ENCODE measurements at regions not wholly inside any gene's neighbourhood (a gene's known extent, or its start where the extent isn't known, plus 50 kb on each side); places are given as distances from the start of the nearest gene placed in this dataset.

DNA sequence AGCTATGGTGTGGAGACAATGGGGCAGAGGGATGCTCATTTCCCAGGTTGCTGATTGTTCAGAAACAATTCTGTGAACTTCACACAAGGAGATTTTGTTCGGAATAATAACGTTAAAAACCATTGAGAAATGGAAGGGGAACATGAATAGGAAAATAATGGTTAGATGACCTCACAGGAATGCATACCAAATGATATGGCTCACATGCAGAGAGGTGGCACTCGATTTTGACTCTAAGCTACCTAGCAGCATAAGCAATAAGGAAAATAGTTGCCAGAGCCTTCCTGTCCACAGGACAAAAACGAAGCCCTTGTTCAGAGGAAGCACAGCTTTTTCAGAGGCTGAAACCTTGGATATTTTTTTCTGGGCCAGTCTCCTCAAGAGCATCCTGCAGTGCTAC, 293.1 kb downstream of the ZEB1 start:
- Mint-ChIP-seq H3K27me3 (ENCODE audit: insufficient read depth, low read depth, poor library complexity) (no peaks in the 10 kb centered on the region), H3K36me3 (ENCODE audit: low read depth) (peaks cover 7% of the 10 kb centered on the region), H3K27ac (no peak overlapping the region), H3K9me3 (peaks cover 8% of the 10 kb centered on the region), H3K4me1 (no peaks in the 10 kb centered on the region), H3K4me3 (no peak overlapping the region)
- no peak for ATAC-seq
- Histone ChIP-seq H3K4me2 (no peak overlapping the region), H3F3A (replicated peaks; ENCODE audit: low read depth) (no peaks in the 10 kb centered on the region), H3K4me3 (no peak overlapping the region), H3K4me1 (ENCODE audit: insufficient read depth) (no peaks in the 10 kb centered on the region), H2AFZ (no peak overlapping the region), H3K27ac (ENCODE audit: low read depth) (no peak overlapping the region), H3K36me3 (ENCODE audit: insufficient read depth) (no peaks in the 10 kb centered on the region), H3K9me2 (ENCODE audit: insufficient read depth) (peaks cover 6% of the 10 kb centered on the region), H4K20me1 (replicated peaks; ENCODE audit: insufficient read depth) (no peaks in the 10 kb centered on the region), H3K27me3 (ENCODE audit: insufficient read depth) (no peaks in the 10 kb centered on the region), H3K79me2 (replicated peaks; ENCODE audit: insufficient read depth) (no peaks in the 10 kb centered on the region)
- no peak for DNase-seq (ENCODE audit: low spot score)
- TF ChIP-seq EZH2phosphoT487 (IDR thresholded peaks at IDR 0.05; ENCODE audit: unreplicated experiment), result no peak
- TF ChIP-seq NANOG (IDR thresholded peaks at IDR 0.05; ENCODE audit: borderline replicate concordance), result no peak
- no peak for TF ChIP-seq ETS1 (IDR thresholded peaks at IDR 0.05)
- TF ChIP-seq CREB1 (CRISPR knock-in tag; IDR thresholded peaks at IDR 0.05; ENCODE audit: low read depth), result no peak
- no peak for TF ChIP-seq EZH2 (IDR thresholded peaks at IDR 0.05; ENCODE audit: low read depth, unreplicated experiment)
- TF ChIP-seq JUNB (IDR thresholded peaks at IDR 0.05; ENCODE audit: unreplicated experiment), result no peak
- no peak for TF ChIP-seq ZNF462 (CRISPR knock-in tag; IDR thresholded peaks at IDR 0.05)
- TF ChIP-seq POLR2AphosphoS5 (IDR thresholded peaks at IDR 0.05; ENCODE audit: low read depth), result no peak
- TF ChIP-seq, protein P1, sequence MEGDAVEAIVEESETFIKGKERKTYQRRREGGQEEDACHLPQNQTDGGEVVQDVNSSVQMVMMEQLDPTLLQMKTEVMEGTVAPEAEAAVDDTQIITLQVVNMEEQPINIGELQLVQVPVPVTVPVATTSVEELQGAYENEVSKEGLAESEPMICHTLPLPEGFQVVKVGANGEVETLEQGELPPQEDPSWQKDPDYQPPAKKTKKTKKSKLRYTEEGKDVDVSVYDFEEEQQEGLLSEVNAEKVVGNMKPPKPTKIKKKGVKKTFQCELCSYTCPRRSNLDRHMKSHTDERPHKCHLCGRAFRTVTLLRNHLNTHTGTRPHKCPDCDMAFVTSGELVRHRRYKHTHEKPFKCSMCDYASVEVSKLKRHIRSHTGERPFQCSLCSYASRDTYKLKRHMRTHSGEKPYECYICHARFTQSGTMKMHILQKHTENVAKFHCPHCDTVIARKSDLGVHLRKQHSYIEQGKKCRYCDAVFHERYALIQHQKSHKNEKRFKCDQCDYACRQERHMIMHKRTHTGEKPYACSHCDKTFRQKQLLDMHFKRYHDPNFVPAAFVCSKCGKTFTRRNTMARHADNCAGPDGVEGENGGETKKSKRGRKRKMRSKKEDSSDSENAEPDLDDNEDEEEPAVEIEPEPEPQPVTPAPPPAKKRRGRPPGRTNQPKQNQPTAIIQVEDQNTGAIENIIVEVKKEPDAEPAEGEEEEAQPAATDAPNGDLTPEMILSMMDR (conservative IDR thresholded peaks at IDR 0.05; ENCODE audit: low read depth in 2 of 2), result no peak
- TF ChIP-seq ZNF331 (CRISPR knock-in tag; IDR thresholded peaks at IDR 0.05; ENCODE audit: low read depth), result no peak
- no peak for TF ChIP-seq ZNF114 (CRISPR knock-in tag; IDR thresholded peaks at IDR 0.05)
- no peak for TF ChIP-seq STAT1 (IDR thresholded peaks at IDR 0.05; ENCODE audit: unreplicated experiment)
- TF ChIP-seq REST (IDR thresholded peaks at IDR 0.05; ENCODE audit: unreplicated experiment), result no peak

Measured in GM23338 (cell line).